ENCODE measurements at regions not wholly inside any gene's neighbourhood (a gene's known extent, or its start where the extent isn't known, plus 50 kb on each side); places are given as distances from the start of the nearest gene placed in this dataset.

GRCh38 chr2:2650608-2651375, 319.7 kb upstream of the MYT1L start:
- no peak overlapping the region for H3K4me2 ChIP-seq (ENCODE audit: low read depth, low read length)
- H3K27ac ChIP-seq (ENCODE audit: insufficient read depth, low read length): no peak overlapping the region
- H4K5ac ChIP-seq (ENCODE audit: low read depth, low read length): no peak overlapping the region
- no peak overlapping the region for H3K23ac ChIP-seq (ENCODE audit: low read depth, low read length)
- no peak overlapping the region for H4K91ac ChIP-seq (ENCODE audit: insufficient read depth, low read depth, low read length)
- dilution Hi-C loops (cut with HindIII; ENCODE audit: low sequenced_read_pairs, unreplicated experiment): no loop called here
- H3K36me3 ChIP-seq (ENCODE audit: control insufficient read depth, insufficient read depth, low read length): no peaks in the 10 kb centered on the region
- H3K9ac ChIP-seq (ENCODE audit: low read depth, low read length): no peak overlapping the region
- ChIA-PET POLR2A (ENCODE audit: unreplicated experiment) (no interaction called here), CTCF (no interaction called here)
- no peaks in the 10 kb centered on the region for H3K9me1 ChIP-seq (ENCODE audit: insufficient read depth, low read length)
- in situ Hi-C loops (cut with MboI; ENCODE audit: low sequenced_read_pairs): no loop called here
- DNase-seq (no peak), ATAC-seq (ENCODE audit: low read depth) (no peak)
- H3K18ac ChIP-seq (ENCODE audit: low read depth, low read length): no peak overlapping the region
- no peaks in the 10 kb centered on the region for H3K79me1 ChIP-seq (ENCODE audit: low read depth in 1 of 2, low read length in 2 of 2)
- TF ChIP-seq MAFK (IDR thresholded peaks at IDR 0.05; ENCODE audit: low read depth, low read length) (peak; percentile 45), FOS (IDR thresholded peaks at IDR 0.05; ENCODE audit: low read depth, low read length) (no peak), MXI1 (IDR thresholded peaks at IDR 0.05; ENCODE audit: borderline replicate concordance, low read depth, low read length) (no peak), USF2 (IDR thresholded peaks at IDR 0.05; ENCODE audit: low read depth, low read length) (no peak)
- BruUV-seq (replicated peaks): no TSS peak
- no peaks in the 10 kb centered on the region for H4K20me1 ChIP-seq (ENCODE audit: insufficient read depth, low read length)
- no peak overlapping the region for H3K56ac ChIP-seq (ENCODE audit: extremely low read depth, insufficient read depth, low read length)
- no peak overlapping the region for H2BK120ac ChIP-seq (ENCODE audit: low read depth, low read length)
- no peak overlapping the region for H2AFZ ChIP-seq (replicated peaks; ENCODE audit: low read length, poor library complexity)
- no peak overlapping the region for H2AK5ac ChIP-seq (ENCODE audit: low read depth, low read length)
- 75% methylated on average over 17 of the region's 20 CpGs; no CpG with 5 or more reads in 1 of the 2 experiments for WGBS, 2 experiments (ENCODE audit: extremely low coverage in 2 of 2, insufficient read length in 1 of 2)
- H2BK5ac ChIP-seq (ENCODE audit: low read depth, low read length, poor library complexity, severe bottlenecking): no peak overlapping the region
- H3K4me1 ChIP-seq (ENCODE audit: control insufficient read depth, insufficient read depth, low read length): no peaks in the 10 kb centered on the region
- H4K8ac ChIP-seq (ENCODE audit: low read depth in 2 of 2, low read length in 2 of 2): no peak overlapping the region
- no peak overlapping the region for H3K14ac ChIP-seq (replicated peaks; ENCODE audit: low read depth, low read length)
- H2BK15ac ChIP-seq (ENCODE audit: low read depth, low read length): no peak overlapping the region
- intact Hi-C loops (cut with micrococcal nuclease): no loop called here
- no peak overlapping the region for H2BK20ac ChIP-seq (ENCODE audit: low read depth, low read length)
- H3K9me3 ChIP-seq (ENCODE audit: control insufficient read depth, insufficient read depth, low read length): peaks cover 25% of the 10 kb centered on the region
- H3K4ac ChIP-seq (ENCODE audit: low read depth, low read length): no peak overlapping the region
- H3K4me3 ChIP-seq (ENCODE audit: insufficient read depth, low read depth, low read length): no peak overlapping the region
- H3K27me3 ChIP-seq (ENCODE audit: control insufficient read depth, insufficient read depth, low read length): no peaks in the 10 kb centered on the region
- no peak overlapping the region for H2AK9ac ChIP-seq (replicated peaks; ENCODE audit: low read depth, low read length, poor library complexity)
